ENCODE measurements at regions not wholly inside any gene's neighbourhood (a gene's known extent, or its start where the extent isn't known, plus 50 kb on each side); places are given as distances from the start of the nearest gene placed in this dataset.

DNA sequence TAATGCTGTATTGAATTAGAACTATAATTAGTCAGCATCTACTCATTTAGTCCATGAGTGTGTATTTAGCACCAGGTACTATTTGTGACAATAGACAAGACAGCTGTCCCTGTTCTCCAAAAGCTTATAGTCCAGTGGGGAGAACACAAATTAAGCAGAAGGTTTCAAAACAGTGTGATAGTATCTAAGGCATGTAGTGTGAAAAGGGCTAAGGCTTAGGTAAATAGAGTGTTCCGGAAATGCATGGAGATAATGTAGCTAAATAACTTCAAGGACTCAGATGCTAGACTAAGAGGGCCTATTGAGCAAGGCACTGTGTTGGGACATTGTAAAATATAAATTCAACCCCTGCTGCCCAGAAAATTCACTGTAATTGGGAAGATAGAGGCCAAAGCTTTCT, 144.1 kb upstream of the MIR17HG start:
- 18% methylated on average over 1 of the region's 1 CpG for WGBS (ENCODE audit: low lambda C conversion rate, missing lambda C conversion rate)

DNA sequence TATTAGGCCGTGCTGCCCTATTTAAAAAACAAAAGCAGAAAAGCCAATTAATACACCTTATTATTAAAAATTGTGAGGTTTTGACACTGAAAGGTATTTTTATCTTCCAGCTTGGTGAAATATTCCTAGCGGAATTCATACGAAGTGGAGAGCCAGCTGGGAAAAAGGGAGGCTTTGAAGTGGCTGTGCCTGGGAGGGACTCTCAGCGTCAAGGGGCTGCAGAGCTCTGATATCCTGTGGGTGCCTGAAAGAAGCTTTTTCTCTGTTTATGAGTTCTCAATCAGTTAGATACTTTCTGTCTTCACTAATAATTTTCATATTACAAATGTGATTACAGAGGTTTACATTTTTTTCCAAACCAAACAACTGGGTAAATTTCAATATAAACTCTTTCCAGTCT, 140.2 kb upstream of the MIR17HG start:
- H2AFZ ChIP-seq, result peak overlapping the region; percentile 10

More for the DNA sequence above, 144.1 kb upstream of the MIR17HG start:
- no peaks in the 10 kb centered on the region for H3K9me2 ChIP-seq (replicated peaks; ENCODE audit: insufficient read depth)
- no peaks in the 10 kb centered on the region for H3K79me2 ChIP-seq
- no peak overlapping the region for H3K27ac ChIP-seq
- H2AFZ ChIP-seq, result no peak overlapping the region
- H3K27me3 ChIP-seq, result no peaks in the 10 kb centered on the region
- H3K36me3 ChIP-seq (replicated peaks; ENCODE audit: insufficient read depth, low read depth), result no peaks in the 10 kb centered on the region
- no peak overlapping the region for H3K4me2 ChIP-seq
- TF ChIP-seq, protein P1, sequence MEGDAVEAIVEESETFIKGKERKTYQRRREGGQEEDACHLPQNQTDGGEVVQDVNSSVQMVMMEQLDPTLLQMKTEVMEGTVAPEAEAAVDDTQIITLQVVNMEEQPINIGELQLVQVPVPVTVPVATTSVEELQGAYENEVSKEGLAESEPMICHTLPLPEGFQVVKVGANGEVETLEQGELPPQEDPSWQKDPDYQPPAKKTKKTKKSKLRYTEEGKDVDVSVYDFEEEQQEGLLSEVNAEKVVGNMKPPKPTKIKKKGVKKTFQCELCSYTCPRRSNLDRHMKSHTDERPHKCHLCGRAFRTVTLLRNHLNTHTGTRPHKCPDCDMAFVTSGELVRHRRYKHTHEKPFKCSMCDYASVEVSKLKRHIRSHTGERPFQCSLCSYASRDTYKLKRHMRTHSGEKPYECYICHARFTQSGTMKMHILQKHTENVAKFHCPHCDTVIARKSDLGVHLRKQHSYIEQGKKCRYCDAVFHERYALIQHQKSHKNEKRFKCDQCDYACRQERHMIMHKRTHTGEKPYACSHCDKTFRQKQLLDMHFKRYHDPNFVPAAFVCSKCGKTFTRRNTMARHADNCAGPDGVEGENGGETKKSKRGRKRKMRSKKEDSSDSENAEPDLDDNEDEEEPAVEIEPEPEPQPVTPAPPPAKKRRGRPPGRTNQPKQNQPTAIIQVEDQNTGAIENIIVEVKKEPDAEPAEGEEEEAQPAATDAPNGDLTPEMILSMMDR (IDR thresholded peaks at IDR 0.05; ENCODE audit: poor library complexity), result no peak
- TF ChIP-seq EZH2phosphoT487 (IDR thresholded peaks at IDR 0.05; ENCODE audit: low read depth, severe bottlenecking, unreplicated experiment), result no peak
- no peak for TF ChIP-seq EZH2 (IDR thresholded peaks at IDR 0.05; ENCODE audit: borderline replicate concordance)
- no peaks in the 10 kb centered on the region for H3K9me3 ChIP-seq (ENCODE audit: low read depth)
- no peak overlapping the region for H3K4me3 ChIP-seq
- no peaks in the 10 kb centered on the region for H4K20me1 ChIP-seq (ENCODE audit: insufficient read depth, poor library complexity, severe bottlenecking)
- no peaks in the 10 kb centered on the region for H3K4me1 ChIP-seq (ENCODE audit: insufficient read depth)
- no peak for DNase-seq (ENCODE audit: low spot score)

DNA sequence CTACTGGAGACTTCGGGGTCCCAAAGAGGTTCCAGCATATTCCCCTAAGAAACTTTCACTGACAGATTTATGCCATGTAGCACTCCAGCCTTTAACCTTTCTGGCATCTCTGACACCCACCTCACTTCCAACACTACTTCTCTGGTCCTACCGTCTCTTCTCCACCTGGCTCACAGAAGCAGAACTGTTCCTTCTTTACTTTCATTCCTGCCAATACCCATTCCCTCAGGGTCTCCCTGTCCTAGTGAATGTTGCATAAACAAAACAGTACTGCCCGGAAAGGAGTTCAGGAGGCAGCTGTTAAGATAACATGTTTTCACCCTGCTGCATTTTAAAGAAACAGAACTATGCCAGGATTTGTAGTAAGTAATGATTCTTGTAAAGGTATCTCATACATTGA, 136.0 kb upstream of the MIR17HG start:
- Histone ChIP-seq H3K4me2 (no peak overlapping the region), H4K20me1 (ENCODE audit: insufficient read depth, poor library complexity, severe bottlenecking) (no peaks in the 10 kb centered on the region), H3K36me3 (replicated peaks; ENCODE audit: insufficient read depth, low read depth) (no peaks in the 10 kb centered on the region), H3K9me3 (ENCODE audit: low read depth) (no peaks in the 10 kb centered on the region), H3K79me2 (no peaks in the 10 kb centered on the region), H3K4me1 (ENCODE audit: insufficient read depth) (no peaks in the 10 kb centered on the region), H3K27me3 (no peaks in the 10 kb centered on the region), H2AFZ (no peak overlapping the region), H3K9me2 (replicated peaks; ENCODE audit: insufficient read depth) (no peaks in the 10 kb centered on the region), H3K4me3 (no peak overlapping the region), H3K27ac (no peak overlapping the region)
- TF ChIP-seq EZH2phosphoT487 (IDR thresholded peaks at IDR 0.05; ENCODE audit: low read depth, severe bottlenecking, unreplicated experiment), result no peak
- TF ChIP-seq, protein P1 (IDR thresholded peaks at IDR 0.05; ENCODE audit: poor library complexity), result no peak
- no peak for TF ChIP-seq EZH2 (IDR thresholded peaks at IDR 0.05; ENCODE audit: borderline replicate concordance)
- 56% methylated on average over 3 of the region's 3 CpGs for WGBS (ENCODE audit: low lambda C conversion rate, missing lambda C conversion rate)
- DNase-seq (ENCODE audit: low spot score), result no peak

More for the DNA sequence above, 140.2 kb upstream of the MIR17HG start:
- no peak for DNase-seq (ENCODE audit: low spot score)
- no peak overlapping the region for H3K4me3 ChIP-seq
- no peaks in the 10 kb centered on the region for H3K4me1 ChIP-seq (ENCODE audit: insufficient read depth)
- H3K9me2 ChIP-seq (replicated peaks; ENCODE audit: insufficient read depth), result no peaks in the 10 kb centered on the region
- no peaks in the 10 kb centered on the region for H3K9me3 ChIP-seq (ENCODE audit: low read depth)
- H3K36me3 ChIP-seq (replicated peaks; ENCODE audit: insufficient read depth, low read depth), result no peaks in the 10 kb centered on the region
- H4K20me1 ChIP-seq (ENCODE audit: insufficient read depth, poor library complexity, severe bottlenecking), result no peaks in the 10 kb centered on the region
- H3K79me2 ChIP-seq, result no peaks in the 10 kb centered on the region
- 60% methylated on average over 4 of the region's 4 CpGs for WGBS (ENCODE audit: low lambda C conversion rate, missing lambda C conversion rate)
- no peaks in the 10 kb centered on the region for H3K27me3 ChIP-seq
- no peak for TF ChIP-seq EZH2 (IDR thresholded peaks at IDR 0.05; ENCODE audit: borderline replicate concordance)
- TF ChIP-seq, protein P1 (IDR thresholded peaks at IDR 0.05; ENCODE audit: poor library complexity), result no peak
- no peak for TF ChIP-seq EZH2phosphoT487 (IDR thresholded peaks at IDR 0.05; ENCODE audit: low read depth, severe bottlenecking, unreplicated experiment)
- no peak overlapping the region for H3K27ac ChIP-seq
- no peak overlapping the region for H3K4me2 ChIP-seq

DNA sequence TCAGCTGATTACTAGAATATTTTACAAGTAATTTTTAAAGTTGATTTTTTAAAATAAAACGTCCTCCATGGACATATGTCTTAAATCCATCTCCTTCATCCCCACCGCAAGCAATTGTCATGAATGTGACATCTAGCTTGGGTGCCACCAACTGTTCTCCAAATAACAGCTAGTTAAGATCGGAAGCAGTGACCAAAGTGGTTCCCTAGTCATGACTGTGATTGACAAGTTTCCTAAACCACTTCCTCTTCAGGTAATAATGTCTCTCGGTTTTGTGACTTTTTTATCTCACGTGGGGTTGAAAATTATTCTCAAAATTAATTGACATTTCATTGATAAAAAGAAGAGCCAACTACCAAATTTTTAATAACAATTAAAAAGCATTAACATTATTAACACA, 135.3 kb upstream of the MIR17HG start:
- TF ChIP-seq EZH2 (IDR thresholded peaks at IDR 0.05; ENCODE audit: borderline replicate concordance) (no peak), EZH2phosphoT487 (IDR thresholded peaks at IDR 0.05; ENCODE audit: low read depth, severe bottlenecking, unreplicated experiment) (no peak)
- TF ChIP-seq, protein P1 (IDR thresholded peaks at IDR 0.05; ENCODE audit: poor library complexity), result no peak
- H4K20me1 ChIP-seq (ENCODE audit: insufficient read depth, poor library complexity, severe bottlenecking), result no peaks in the 10 kb centered on the region
- 51% methylated on average over 5 of the region's 5 CpGs for WGBS (ENCODE audit: low lambda C conversion rate, missing lambda C conversion rate)
- no peak overlapping the region for H3K4me2 ChIP-seq
- no peaks in the 10 kb centered on the region for H3K4me1 ChIP-seq (ENCODE audit: insufficient read depth)
- H3K9me3 ChIP-seq (ENCODE audit: low read depth), result no peaks in the 10 kb centered on the region
- no peaks in the 10 kb centered on the region for H3K36me3 ChIP-seq (replicated peaks; ENCODE audit: insufficient read depth, low read depth)
- no peak for DNase-seq (ENCODE audit: low spot score)
- no peaks in the 10 kb centered on the region for H3K79me2 ChIP-seq
- no peaks in the 10 kb centered on the region for H3K27me3 ChIP-seq
- no peak overlapping the region for H3K27ac ChIP-seq
- no peak overlapping the region for H2AFZ ChIP-seq
- H3K9me2 ChIP-seq (replicated peaks; ENCODE audit: insufficient read depth), result no peaks in the 10 kb centered on the region
- no peak overlapping the region for H3K4me3 ChIP-seq
